ENCODE measurements at regions not wholly inside any gene's neighbourhood (a gene's known extent, or its start where the extent isn't known, plus 50 kb on each side); places are given as distances from the start of the nearest gene placed in this dataset.

DNA sequence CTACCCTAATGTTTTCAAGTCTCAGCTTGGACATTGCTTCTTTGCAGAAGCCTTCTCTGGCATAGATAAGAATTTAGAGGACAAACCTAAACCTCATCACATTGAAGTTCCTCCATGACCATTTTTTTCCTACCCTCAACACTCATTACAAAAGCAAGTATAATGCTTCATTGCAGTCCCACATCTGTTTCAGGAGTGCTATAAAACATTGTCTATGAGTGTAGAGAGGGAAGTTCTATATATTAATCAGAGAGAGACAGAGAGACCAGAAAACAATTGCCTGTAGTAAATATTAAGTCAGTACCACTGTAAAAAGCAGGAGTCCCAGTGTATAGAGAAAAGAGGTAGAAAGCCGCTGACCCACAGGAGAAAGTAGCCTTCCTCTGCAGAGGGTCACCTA, 149.7 kb downstream of the PRELID2 start:
- TF ChIP-seq EZH2phosphoT487 (IDR thresholded peaks at IDR 0.05; ENCODE audit: low read depth) (no peak), CTCF (IDR thresholded peaks at IDR 0.05; ENCODE audit: low read depth, low read length) (no peak)
